NCI-H345 (cell line): ENCODE measurements at regions not wholly inside any gene's neighbourhood (a gene's known extent, or its start where the extent isn't known, plus 50 kb on each side); places are given as distances from the start of the nearest gene placed in this dataset.
A peak's percentile ranks its signal among the peaks of the same experiment; 100 is the strongest.

Experiments
- DNase-seq: peaks from one replicate; lab custom pipeline; 2025; lab: John Stamatoyannopoulos, UW

DNA sequence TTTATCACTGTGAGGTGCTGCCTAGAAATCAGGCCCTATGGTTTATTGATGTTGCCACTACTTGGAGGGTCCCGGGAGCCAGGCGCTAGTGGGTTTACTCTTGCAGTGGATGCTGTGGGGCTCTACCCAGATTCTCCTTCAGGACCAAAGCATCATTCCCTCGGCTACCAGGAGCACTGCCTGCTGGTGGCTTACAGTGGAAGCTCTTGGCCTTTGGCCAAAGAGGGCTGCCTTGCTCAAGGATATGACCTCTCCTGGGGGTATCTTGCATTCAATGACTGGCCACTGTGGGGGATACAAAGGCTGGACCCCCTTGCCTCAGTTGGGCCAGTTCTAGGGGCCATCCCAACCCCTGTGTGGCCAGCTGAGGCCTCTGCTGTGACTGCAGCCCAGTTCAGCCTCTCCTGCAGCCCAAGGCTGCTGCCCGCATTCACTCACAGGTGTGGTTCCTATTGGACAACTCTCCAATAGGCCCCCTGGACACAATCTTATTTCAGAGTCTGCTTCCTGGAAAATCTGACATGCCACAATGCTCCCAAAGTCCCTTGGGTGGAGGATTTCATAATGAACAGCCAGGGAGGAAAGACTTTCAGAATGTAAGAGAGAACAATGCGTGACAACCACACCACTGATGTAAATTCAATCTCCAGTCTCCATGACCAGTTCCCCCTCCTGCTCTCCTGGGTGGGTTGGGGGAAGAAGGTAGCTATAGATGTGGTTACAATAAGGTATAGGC is 196.3 kb downstream of the SNX10 start:
- DNase-seq, result no peak

DNA sequence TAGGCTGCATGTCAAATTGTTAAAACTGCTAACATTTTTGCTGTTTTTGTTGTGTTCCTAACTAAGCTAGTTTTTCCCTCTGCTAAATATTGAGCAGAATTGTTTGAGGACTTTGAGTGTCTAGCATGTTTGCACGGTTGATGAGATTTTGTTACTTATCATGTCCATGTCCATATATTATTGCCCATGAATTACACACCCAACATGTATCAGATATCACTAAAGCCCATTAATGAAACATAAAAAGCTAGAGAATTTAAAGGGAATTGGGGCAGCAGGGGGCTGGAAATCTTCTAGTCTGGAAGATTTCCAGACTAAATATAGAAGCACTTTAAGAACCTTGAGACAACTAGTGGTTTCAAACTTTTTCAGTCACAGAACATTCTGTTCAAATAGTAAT is 197.7 kb downstream of the SNX10 start:
- DNase-seq, result no peak

DNA sequence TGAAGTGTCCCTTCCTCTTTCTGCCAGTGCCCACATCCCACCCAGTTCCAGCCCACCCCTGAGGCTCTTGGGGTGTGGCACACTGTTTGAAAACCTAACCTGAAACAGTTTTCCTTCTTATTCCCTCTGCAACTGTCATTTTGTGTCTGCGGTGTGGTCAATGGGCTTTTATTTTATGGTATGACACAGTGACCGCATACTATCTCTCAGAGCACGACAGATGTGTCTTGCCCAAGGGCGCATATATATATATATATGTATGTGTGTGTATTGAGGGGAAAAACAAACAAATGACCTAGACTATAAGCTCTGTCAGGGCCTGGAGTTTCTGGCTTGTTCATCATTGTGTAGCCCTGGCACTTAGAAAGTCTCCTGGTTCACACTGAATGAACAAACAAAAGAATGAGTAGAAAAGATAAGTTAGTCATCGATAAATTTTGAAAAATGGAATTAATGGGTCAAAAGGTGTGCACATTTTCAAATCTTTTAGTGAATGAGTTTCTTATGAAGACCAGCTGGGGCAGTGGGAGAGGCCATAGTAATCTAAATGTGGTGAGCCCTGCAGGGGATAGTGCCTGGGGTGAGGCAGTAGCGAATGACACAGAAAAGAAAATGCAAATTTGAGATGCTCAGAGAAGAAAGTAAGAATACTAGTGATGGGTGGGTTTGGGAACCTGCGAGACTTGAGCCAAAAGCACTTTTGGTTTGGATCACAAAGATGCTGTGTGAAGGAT is 198.4 kb downstream of the SNX10 start:
- DNase-seq, result no peak

DNA sequence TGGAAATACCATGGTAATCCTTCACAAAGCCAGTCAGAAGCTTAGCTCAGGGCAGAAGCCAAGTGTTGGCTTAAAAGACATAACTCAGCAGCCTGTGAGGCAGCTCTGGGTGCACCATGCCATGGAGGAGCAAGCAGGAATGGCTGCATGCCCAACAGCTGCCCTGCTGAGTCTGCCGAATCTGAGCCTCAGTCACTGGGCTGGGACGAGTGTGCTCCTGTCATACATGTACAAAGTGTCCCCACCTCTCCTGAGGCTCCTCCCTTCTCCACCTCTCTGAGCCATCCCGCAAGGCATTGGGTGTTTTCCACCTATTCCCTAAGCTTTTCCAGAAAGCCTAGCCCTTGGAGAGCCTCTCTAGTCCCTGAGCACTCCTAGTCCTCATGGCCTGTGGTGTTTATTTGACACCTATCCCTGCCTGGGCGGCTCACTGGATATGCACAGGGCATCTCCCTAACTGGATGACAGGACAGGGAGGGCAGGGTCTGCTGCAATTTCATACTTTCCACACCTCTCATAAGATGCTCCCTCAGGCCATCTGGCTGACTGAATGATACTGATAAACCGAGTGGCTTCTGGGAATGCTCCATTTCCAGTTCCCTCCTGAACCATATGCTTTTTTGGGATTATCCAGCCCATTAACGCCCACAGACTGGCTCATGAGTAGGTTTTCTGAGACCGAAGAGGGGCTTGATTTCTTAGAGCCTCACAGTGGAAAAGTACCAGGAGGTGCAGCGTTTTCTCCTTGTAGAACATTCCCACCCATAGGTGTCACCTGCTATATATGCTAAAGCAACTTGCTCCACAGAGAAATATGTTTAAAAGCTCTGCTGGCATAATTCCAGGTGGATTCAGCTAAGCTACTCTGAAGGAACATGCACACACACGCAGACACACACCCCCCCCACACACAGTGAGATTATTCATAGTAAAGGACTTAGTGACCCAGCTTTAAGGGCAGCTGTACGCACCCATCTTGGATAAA is 199.3 kb downstream of the SNX10 start:
- DNase-seq, result peak; percentile 81

DNA sequence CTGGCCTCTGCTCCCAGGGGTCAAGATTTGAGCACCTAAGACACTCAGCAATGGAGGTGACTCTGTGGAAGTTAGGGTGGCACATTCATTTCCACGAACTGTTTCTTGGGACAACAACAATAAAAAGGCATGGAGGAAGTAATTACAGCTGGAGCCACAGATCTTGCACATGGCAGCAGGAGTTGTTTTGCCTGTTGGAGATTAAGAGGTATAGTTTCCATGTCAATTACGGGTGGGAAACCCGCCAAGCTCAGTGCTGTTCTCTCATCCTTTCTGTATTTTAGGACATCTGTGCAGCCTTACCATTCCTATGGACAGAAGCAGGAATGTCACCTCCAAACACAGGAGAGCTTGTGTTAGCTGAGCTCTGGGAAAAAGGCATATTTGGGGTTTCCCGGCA is 201.2 kb downstream of the SNX10 start:
- no peak for DNase-seq

DNA sequence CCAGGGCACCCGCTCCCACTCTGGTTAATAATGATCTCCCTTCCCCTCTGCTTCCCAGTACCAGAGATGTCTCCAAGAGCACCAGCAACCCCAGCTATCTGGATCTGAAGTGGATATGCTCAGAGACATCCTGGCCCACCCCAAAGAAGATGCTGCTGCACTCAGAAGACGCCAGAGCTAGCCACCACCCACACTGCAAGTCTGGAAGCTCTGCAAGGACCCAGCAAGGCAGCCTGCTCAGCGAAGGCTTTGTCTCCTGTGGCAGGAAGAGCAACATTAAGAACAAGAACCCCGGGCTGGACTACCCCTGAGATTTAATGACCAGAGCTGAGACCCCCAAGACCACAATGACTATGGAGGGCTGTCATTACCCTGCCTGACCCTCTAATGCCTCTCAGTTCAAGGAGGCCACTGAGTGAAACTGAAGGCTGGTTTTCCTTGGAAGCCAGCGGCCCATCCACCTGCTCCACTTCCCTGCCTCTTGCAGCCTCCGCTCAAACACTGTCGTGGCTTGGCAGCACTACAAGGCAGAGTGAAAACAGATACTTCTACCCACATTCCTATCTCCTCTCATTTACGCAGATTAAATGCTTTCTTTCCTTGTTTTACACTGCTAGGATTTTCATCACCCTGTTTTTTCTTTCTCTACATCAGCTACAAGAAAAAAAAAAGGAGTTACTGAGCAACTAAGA is 202.2 kb downstream of the SNX10 start:
- no peak for DNase-seq

DNA sequence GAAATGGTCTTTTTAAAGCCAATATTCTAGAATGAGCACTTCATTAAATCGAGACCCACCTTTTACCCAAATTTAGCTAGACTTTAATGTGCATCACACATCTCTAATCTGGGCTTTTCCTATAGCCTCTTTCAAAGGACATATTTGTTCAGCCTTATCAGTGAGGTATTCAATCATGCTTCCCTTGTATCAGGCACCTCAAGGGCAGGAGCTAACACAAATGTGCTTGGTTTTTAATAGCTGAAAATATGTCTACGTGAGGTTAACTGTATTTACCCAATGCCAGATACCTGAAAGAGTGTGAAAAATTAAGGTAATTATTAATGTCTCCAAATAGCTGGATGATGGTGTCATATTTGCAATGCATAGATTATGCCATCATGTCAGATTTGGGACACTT is 203.9 kb downstream of the SNX10 start:
- no peak for DNase-seq

DNA sequence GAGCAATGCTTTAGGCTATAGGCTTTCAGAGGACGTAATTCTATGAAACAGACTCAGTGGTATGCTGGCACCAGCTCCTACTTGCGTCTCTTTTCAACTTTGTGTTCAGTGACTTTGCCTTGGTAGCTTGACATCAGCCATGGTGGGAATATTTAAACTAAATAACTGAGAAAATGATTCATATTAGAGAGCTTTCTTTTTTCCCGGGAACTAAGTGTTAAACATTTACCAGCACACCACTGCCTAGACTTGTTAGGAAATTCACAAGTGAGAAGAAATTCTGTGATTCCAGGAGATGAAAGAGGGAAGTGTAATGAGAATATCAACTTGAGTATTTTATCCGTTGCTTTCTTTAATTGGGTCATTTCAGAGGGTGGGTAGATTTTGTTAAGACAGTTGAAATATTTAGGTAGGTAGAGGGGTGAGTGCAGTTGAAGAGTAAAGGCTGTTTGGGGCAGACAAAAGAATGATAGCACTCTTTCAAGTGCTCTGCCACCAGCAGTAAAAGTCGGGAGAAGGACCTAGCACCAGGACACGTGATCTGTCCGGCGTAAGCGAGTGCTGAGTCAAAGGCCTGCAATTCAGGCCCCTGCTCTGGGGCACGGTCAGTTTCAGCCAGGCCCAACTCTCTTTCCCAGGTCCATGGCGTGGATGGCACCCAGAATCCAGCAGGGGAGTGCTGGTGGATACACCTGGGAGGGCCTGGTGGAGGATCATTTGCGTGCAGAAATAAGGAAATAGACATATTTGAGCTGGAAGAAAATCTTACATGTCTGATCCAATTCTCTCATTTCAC is 206.3 kb downstream of the SNX10 start:
- no peak for DNase-seq

DNA sequence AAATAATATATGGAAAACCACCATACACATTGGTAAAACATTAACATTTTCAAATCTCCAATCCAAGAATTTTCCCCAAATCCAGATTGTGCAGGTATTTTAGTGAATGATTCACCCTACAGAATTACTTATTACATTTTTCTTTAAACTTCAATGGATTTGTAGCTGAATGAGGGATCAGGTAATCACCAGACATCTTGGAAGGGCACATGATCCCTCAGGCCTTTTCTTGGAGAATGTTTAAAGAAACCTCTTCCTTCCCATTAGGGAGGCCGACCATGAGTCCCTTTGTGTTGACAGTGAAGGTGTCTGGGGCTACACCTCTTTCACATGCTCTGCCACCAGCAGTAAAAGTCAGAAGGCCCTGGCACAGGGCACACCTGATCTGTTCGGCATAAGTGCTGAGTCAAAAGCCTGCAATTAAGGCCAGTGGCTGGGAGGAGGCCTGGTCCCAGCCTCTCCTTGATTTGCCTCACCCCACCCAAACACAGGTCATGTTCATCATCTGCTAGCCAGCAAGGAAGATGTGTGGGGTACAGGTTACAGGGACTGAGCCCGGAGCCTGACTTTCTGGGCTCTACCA is 207.7 kb downstream of the SNX10 start:
- no peak for DNase-seq

DNA sequence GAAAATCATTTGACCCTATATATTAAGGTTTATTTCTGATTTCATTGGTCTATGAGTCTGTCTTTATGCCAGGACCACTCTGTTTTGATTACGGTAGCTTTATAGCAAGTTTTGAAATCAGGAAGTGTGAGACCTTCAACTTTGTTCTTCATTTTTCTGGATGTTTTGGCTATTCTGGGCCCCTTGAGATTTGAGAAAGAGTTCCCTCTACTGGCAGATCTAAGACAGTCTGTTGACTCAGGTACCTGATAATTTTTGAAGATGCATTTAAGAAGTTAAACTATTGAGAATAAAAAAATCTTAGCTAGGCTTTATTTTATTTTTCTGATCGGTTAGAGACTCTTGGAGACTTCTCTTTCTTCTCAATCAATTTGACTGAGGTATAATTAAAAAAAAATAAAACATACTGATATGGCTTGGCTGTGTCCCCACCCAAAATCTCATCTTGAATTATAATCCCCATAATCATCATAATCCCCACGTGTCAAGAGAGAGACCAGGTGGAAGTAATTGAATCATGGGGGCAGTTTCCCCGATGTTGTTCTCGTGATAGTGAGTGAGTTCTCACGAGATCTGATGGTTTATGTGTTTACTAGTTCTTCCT is 209.2 kb downstream of the SNX10 start:
- DNase-seq, result peak; percentile 13

DNA sequence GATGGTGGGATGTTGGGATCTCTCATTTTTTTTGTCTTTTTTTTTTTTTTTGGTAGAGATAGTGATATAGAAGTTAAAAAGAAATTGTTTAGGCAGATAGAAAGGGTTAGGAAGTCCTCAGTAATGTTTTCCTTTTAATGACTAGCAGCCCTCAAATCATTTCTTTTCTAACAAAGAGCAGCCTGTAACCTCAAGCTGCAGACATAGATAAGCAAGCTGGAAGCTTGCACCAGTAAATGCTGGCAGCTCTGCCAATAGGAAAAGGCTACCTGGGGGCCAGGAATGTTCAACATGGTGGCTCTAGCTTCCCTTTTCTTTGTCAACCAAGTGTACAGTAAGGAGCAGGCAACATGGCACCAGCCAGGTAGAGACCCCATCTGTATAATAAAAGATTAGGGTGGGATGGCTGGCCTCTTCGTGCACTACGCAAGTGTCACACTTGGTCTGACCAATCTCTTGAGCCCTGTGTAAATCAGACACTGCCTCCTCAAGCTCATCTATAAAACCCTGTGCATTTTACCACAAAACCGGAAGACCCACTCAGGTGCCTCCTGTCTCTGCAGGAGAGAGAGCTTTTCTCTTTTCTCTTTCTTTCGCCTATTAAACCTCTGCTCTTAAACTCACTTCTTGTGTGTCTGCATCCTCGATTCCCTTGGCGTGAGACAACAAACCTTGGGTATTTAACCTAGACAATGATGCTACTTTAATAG is 212.9 kb downstream of the SNX10 start:
- DNase-seq, result no peak

DNA sequence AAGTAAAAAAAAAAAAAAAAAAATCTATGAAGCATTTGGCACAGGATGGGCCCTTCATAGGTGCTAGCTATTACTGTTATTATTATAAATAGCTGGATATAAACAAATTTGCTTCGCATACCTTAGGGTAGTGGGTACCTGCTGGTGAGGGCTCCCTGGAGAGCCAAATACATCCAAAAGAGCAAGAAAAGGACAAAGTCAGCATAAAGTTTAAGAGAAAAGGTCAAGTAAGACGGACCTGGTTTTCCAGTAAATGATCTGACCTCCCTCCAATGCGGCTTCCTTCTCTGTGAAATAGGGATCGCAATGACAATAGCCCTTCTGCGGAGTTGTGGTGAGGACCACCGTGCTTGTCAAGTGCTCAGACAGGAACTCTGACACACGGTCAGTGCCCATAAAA is 214.5 kb downstream of the SNX10 start:
- no peak for DNase-seq

DNA sequence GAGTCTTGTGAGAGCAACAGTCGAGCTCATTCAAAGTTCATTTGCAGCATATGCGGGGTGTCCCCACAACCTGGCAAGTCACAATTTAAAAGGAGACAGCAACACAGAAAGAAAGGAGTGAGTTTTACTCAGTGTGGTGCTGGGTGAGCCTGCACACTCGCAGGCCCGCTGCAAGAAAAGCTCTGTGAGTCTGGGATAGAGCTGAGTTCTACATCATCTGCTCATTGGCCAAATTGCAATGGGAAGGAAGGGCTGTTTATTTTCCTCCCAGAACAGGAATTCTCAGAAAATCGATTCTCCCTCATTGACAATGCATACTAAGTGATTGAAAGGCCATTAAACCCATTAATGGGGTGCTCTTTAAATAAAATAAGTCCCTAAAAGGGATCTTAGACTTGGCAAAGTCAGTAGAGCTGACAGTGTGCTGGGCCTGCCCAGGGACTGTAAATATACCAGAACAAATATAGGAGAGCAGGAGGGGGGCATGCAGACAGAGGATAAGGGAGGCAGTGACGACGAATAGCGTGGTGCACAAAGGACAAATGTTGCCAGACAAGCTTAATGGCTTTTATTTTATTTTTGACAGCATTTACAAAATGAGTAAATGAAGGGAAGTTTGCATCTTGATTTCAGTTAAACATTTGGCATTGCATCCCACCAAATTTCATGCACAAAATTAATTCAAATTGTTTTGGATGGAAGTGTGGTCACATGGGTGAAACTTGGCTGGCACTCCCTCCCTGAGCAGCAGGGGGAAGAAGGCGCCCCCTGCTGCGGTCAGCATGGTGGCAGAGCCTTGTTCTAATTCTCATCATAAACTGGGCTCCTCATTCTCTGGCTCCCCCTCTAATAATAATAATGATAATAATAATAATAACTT is 215.7 kb downstream of the SNX10 start:
- peak; percentile 31 for DNase-seq

DNA sequence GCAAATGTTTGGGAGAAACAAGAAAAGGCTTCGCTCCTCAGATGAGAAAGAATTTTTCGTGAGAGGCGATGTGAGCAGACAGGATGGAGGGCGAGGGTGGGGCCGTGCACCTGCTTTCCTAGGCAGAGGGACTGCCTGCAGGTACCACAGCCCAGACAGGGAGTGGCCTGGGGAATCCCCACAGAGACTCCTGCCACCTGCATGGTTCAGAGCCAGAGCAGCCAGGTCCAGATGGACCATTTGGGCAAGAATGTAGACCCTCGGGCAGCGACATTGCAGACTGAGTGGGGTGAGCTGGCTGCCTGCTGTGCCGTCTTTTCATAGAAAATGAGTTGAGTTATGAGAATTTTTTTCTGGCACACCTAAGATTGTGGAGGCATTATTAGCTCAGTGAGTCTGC is 216.8 kb downstream of the SNX10 start:
- peak; percentile 80 for DNase-seq

DNA sequence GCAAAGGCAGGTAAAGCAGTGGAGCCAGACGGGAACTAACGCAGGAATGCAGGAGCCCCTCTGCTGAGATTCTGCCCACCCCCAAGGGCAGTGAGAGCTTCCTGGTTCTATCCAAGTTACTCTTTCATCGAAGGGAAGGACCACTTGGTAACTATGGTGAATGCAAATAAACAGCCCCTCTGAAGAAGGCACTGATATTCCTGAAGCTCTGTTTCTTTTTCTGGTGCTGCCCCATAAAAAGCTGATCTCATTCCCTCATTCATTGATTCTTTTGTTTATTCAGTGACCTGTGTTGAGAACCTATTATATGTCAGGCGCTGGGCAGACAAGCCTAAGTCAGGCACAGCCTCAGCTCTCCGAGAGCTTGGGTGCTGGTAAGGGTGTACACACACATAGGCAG is 217.3 kb downstream of the SNX10 start:
- peak; percentile 69 for DNase-seq

DNA sequence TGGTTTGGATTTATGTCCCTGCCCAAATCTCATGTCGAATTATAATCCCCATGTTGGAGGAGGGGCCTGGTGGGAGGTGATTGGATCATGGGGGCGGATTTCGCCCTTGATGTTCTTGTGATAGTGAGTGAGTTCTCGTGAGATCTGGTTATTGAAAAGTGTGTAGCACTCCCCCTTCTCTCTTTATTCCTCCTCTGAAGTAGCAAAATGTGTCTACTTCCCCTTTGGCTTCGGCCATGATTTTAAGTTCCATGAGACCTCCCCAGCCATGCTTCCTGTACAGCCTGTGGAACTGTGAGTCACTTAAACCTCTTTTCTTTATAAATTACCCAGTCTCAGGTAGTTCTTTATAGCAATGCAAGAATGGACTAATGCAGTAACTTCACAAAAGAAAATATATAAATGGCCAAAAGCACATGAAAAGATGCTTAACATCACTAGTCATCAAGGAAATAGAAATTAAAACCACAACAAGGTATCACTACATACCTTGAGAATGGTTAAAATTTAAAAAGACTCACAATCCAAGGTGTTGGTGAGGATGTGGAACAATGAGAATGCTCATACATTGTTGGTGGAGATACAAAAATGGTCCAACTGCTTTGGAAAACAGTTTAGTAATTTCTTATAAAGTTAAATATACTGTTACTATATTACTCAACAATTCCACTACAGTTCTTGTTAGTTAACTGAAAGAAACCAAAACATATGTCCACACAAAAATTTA is 218.7 kb downstream of the SNX10 start:
- no peak for DNase-seq

DNA sequence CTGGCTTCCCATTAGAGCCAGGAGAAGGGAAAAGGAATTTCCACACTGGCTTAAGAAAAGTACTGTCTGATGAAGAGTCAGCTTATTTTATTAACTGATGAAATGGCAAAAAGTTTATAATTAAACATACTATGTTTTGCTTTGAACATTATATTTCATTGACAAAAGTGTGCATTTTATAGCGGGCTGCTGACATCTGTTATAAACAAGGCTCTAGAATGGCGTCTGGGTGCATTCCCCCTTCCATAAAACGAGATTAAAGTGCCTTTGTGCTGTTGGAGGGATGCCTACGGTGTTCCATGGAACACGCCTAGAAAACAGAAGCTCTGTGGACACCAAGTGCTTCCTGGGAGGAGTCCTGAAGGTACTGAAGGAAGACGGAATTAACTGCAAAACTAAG is 220.2 kb downstream of the SNX10 start:
- DNase-seq, result no peak

DNA sequence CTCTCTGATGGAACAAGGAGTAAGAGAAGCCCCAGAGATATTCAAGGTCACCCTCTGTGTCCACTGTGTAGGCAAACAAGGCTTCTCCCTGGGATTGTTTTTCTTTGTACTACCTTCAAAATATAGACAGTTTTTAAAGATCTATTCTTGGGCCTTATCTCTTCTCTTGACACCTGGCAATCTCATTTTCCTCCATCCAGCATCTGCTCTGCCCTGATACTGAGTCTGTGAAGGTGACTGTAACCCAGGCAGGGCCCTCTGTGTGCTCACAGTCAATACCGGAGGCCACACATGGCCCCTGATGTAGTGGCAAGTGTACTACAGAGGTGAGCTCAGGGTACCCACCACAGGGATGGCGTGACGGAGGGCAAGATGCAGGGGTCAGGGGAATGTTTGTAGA is 221.1 kb downstream of the SNX10 start:
- no peak for DNase-seq
